GM21528 (cell line): ENCODE measurements at regions not wholly inside any gene's neighbourhood (a gene's known extent, or its start where the extent isn't known, plus 50 kb on each side); places are given as distances from the start of the nearest gene placed in this dataset.

Source experiments
- ATAC-seq: cut with Tn5 transposase; IDR thresholded peaks from one replicate; pipeline ENCODE4 v1.9.1; 2021; ENCODE audit warnings: mild to moderate bottlenecking, moderate library complexity; ENCODE audit not compliant: unreplicated experiment, low FRiP score

- no peak for ATAC-seq
Measured at GRCh38 chr15:95979286-95979685, 351.2 kb upstream of the NR2F2 start.

GRCh38 chr15:95981209-95981608, 349.3 kb upstream of the NR2F2 start:
- no peak for ATAC-seq

DNA sequence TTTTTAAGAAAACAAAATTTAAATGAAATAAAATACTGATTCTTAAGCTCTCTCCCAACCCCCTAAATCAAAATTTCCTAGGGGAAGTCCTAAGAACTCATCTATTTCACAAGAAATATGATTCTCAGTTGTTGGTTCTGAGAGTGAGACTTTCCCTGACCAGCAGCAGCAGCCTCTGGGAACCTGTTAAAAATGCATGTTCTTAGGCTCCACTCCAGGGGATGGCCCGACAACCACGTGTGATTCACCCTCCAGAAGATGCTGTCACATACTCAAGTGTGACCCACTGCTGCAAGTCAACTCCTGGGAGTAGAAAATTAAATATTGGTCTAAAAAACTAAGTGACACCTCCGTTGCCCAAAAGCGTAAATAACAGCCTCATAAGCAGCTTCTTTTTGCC, 343.2 kb upstream of the NR2F2 start:
- ATAC-seq = no peak

DNA sequence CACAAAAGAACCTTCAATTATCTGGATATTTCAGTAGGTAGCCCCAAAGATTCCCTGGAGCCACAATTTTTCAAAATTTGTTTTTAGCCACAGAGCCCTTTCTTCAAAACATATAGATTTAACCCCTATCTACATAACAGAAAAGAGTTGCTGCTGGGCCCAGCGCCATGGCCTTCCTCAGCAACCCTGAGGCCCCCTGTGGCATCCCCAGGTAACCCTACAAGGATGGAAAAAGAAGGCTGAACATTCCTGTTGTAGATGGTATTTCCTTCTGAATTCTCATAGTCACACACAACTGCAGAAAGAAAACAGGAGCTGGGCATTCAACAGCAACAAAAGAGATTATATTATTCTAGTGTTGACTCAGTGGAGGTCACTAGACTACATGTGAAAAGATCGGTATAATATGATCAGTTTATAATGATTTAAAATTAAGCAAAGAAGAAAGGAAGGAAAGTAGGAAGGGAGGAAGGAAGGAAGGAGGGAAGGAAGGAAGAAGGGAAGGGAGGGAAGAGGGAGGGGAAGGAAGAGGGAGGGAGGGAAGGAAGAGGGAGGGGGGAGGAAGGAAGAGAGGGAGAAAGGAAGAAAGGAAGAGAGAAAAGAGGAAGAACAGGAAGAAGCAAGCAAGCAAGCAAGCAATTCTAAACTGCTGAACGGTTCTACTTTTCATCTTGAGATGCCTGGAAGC, 342.5 kb upstream of the NR2F2 start:
- no peak for ATAC-seq

DNA sequence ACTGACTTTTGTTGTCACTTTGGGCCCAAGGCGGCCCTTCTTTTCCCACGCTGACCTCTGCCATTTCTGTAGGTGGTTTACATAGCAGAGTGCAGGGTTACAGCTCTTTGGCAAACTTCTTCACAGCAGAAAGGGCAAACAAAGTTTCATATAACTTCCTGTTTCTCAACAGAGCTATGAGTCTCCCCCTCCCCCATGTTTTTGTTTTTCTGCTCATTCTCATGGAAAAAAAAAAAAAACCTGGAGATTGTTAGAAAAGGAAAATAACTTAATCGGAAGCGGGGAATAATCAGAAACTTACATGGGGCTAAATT, 342.0 kb upstream of the NR2F2 start:
- ATAC-seq = no peak

DNA sequence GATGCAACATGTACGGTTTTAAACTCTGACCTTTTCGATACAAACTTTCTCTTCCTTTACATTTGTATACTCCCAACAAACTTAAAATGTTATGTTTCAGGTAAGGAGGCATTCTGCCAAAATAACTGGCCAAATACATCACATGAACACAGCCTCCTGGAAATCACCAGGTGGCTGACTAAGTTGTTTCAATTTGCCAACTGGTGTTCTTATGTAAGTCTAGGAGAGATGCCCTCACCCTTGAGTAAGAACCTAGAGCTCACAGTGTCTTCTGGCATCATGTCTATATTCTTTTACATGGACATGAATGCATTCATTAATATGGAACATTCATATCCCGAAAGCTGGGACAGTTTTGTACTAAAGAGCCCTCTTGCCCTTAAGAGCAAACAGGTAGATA, 341.1 kb upstream of the NR2F2 start:
- ATAC-seq = no peak

DNA sequence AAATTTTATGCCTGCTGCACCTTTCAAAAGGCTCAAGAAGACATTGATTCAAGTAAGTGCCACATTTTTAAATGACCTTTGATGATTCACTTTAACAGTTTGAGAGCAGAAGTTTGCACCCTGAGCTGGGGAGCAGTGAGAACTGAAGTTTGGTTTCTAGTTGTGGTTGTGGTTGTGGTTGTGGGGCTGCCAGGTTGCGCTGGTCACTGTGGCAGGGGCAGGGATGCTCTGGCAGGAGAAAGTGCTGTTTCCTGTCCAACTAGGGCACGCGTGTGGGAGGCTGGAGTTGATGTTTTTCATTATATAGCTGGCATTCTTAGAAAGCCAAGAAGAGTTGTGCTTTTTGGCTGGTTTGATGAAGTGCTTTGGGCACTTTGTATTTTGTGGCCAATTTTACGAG, 339.7 kb upstream of the NR2F2 start:
- no peak for ATAC-seq

- no peak for ATAC-seq
Measured at GRCh38 chr15:95994418-95994817, 336.1 kb upstream of the NR2F2 start.

- ATAC-seq = no peak
Measured at GRCh38 chr15:95995375-95996168, 334.9 kb upstream of the NR2F2 start.

- ATAC-seq = no peak
Measured at GRCh38 chr15:95996494-95996893, 334.0 kb upstream of the NR2F2 start.

- no peak for ATAC-seq
Measured at GRCh38 chr15:95998935-95999334, 331.6 kb upstream of the NR2F2 start.

- ATAC-seq = no peak
Measured at GRCh38 chr15:96002890-96003859, 327.3 kb upstream of the NR2F2 start.

DNA sequence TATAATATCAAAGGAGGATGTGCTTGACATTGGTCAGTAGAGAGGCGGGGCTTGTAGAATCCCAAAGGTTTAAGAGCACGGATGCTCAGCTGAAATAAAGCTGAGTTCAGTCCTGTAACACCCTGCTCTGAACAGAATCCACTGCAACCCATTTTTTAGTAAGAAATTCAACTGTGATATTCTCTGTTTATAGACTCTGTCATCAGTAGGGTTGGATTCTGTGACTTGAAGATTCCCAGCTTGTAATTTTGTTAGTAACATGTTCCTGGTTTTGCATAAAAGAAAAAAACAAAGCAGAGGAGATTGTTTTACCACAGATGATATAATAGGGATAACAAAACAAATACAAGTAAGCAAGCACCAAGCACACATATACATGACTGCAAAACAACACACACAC, 324.6 kb upstream of the NR2F2 start:
- no peak for ATAC-seq

GRCh38 chr15:96011136-96011535, 319.4 kb upstream of the NR2F2 start:
- ATAC-seq = no peak

GRCh38 chr15:96014939-96015338, 315.6 kb upstream of the NR2F2 start:
- ATAC-seq = no peak

DNA sequence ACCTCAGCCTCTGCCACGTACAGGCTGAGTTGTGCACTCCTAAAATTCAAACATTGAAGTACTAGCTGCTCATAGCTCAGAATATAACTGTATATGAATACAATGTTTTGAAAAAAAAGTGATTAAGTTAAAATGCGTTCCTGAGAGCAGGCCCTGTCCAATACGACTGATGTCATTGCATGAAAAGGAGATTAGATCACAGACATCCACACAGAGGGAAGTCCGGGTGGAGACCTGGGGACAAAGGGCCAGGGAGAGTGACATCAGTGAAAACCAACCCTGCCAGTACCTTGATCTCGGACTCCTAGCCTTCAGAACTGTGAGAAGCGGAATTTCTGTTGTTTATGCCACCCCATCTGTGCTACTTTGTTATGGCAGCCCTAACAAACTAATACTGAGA, 311.4 kb upstream of the NR2F2 start:
- no peak for ATAC-seq

DNA sequence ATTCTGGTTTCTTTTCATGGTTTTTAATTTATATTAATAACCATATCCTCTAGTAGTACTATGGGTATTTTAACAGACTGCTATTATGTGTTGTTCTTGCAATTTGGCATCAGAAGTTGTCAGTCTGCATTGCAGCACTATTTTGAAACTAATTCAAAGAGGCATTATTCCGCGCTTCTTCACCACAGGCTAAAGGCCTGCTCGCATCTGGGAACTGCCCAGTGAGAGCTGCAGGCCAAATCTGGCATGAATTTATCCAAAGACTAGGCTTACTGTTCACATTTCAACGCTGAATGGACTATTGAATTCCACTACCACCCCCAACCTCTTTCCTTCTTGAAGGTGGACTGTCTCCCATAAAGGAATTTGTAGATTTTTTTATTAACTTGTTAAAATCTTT, 310.4 kb upstream of the NR2F2 start:
- no peak for ATAC-seq

DNA sequence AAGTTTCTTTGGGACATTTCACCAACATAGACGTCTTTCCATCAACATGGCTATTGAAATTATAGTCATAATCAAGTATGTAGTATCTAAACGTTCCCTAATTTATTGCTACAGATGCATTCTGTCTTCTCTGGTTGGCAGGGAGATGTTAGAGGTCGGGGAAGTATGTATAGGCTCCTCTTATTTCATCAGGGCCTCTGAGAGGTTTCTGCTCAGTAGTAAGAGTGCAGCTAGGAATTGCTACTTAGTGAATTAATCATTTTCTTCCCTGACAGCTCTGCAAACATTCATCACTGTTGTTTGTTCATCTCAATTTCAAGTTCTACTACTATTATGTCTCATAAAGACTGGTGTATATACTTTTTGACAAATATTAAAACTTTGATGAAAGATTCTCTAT, 309.7 kb upstream of the NR2F2 start:
- ATAC-seq = no peak

DNA sequence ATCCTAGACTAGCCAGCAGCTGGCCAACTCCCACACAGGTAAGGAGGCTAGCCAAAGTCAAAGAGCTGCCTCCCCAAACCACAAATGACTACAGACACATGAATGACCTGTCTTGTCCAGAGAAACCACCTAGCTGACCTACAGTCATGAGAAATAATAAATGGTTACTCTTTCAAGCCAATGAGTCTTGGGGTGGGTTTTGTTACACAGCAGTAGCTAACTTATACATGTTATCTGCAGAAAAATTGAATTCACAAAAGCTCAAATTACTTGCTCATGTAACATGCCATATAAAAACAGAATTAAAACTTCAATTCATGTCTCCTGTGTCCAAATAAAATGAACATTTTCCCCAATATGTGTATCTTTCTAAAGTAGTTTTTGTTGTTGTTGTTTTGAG, 307.4 kb upstream of the NR2F2 start:
- no peak for ATAC-seq

DNA sequence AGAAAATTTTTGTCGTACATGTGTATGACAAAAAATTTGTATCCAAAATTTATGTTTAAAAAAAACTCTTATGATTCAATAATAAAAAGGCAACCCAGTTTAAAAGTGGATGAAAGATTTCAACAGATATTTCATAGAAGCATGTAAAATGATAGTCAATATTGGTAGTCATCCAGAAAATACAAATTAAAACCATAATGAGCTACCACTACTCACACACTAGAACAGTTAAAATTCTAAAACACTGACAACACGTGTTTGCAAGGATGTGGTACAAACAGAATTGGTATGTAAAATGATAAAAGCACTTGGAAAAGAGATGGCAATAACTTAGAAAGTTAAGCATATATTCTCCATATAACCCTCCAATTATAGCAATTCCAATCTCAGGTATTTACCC, 303.0 kb upstream of the NR2F2 start:
- no peak for ATAC-seq

DNA sequence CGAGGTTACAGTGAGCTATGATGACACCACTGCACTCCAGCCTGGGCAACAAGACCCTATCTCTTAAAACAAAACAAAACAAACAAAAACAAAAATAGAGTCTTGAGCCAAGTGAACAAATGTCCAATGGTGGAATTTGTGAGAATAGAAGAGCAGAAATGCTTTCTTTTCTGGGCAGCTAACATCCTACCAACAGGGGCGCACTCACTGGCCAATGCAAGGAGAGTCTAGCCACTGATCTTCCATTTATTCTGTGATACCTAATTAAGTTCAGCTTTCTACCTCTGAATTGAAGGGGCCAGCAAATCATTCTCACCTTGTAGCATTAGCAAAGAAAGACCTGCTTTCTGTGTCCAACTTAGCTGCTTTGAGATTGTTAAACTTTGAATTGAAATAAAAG, 301.9 kb upstream of the NR2F2 start:
- ATAC-seq = no peak
